ENCODE measurements at regions not wholly inside any gene's neighbourhood (a gene's known extent, or its start where the extent isn't known, plus 50 kb on each side); places are given as distances from the start of the nearest gene placed in this dataset.

DNA sequence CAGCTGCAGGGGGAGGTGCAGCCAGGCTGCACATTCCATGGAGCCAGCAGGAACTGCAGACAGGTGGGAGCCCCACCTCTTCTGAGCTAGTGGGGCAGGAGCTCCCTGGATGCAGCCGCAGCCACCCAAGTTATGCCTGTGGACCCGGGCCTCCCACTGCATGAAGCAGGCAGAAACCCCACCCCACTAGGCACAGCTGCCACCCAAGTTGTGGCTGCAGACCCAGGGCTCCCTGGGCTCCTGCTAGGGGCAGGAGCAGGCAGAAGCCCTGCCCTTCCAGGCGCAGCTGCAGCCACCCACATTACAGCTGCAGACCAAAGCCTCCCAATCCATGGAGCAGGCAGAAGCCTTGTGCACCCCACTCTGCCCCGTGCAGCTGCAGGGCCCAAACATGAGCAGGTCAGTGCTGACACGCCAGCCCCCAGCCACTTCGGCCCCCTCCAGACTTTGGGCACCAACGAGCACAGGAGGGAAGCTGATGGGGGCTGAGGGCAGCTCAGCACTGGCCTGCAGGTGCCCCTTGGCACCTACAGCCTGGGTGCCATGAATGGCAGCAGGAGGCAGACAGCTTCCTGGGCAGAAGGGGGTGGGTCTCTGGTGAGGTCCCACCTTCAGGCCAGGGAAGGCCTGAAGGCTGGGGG, 106.9 kb downstream of the C9orf50 start:
- TF ChIP-seq, protein P1, sequence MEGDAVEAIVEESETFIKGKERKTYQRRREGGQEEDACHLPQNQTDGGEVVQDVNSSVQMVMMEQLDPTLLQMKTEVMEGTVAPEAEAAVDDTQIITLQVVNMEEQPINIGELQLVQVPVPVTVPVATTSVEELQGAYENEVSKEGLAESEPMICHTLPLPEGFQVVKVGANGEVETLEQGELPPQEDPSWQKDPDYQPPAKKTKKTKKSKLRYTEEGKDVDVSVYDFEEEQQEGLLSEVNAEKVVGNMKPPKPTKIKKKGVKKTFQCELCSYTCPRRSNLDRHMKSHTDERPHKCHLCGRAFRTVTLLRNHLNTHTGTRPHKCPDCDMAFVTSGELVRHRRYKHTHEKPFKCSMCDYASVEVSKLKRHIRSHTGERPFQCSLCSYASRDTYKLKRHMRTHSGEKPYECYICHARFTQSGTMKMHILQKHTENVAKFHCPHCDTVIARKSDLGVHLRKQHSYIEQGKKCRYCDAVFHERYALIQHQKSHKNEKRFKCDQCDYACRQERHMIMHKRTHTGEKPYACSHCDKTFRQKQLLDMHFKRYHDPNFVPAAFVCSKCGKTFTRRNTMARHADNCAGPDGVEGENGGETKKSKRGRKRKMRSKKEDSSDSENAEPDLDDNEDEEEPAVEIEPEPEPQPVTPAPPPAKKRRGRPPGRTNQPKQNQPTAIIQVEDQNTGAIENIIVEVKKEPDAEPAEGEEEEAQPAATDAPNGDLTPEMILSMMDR (IDR thresholded peaks at IDR 0.05 in 8 of 11, conservative IDR thresholded peaks at IDR 0.05 in 3 of 11) = no peak
- TF ChIP-seq POLR2A (IDR thresholded peaks at IDR 0.05) = no peak
